Stimulated activated CD8-positive, alpha-beta memory T cell treated with anti-CD3 and anti-CD28 coated beads, Interleukin-7, amount 100 ng/mL, for 4 hours (primary cell): ENCODE measurements at regions not wholly inside any gene's neighbourhood (a gene's known extent, or its start where the extent isn't known, plus 50 kb on each side); places are given as distances from the start of the nearest gene placed in this dataset.

Experiments
- DNase-seq, 2 donors: peaks; one replicate each; pipeline ENCODE4 v3.0.0-alpha.2; 2020; ENCODE audit warnings: low read depth in 2 of 2

DNA sequence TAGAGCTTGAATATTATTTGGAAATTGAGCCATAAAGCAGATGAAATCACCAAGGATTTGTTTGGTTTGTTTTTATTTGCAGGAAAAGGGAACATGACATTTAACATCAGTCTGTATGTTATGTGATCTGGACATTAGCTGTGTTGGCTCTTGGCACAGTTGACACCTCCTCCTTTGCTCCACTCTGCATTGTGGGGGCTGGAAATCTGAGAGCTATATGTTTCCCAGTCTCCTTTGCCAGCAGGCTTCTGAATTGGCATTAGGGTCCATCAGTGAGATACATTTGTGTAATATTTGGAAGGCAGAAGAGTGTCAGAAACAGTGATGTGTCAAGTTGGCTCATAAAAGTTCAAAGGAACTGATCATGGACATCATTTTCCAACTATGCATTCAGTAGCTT lies 322.1 kb upstream of the ATP2B1 start:
- no peak for DNase-seq

GRCh38 chr12:90029317-90029716 lies 320.7 kb upstream of the ATP2B1 start:
- no peak for DNase-seq

GRCh38 chr12:90028635-90029051 lies 320.0 kb upstream of the ATP2B1 start:
- no peak for DNase-seq

- no peak for DNase-seq
Measured at GRCh38 chr12:90027889-90028634, 319.4 kb upstream of the ATP2B1 start.

- DNase-seq, result no peak
Measured at GRCh38 chr12:90027041-90027440, 318.4 kb upstream of the ATP2B1 start.

GRCh38 chr12:90026516-90026915 lies 317.9 kb upstream of the ATP2B1 start:
- no peak for DNase-seq

GRCh38 chr12:90024262-90024661 lies 315.6 kb upstream of the ATP2B1 start:
- no peak for DNase-seq

- no peak for DNase-seq
Measured at GRCh38 chr12:90023207-90023900, 314.7 kb upstream of the ATP2B1 start.

DNA sequence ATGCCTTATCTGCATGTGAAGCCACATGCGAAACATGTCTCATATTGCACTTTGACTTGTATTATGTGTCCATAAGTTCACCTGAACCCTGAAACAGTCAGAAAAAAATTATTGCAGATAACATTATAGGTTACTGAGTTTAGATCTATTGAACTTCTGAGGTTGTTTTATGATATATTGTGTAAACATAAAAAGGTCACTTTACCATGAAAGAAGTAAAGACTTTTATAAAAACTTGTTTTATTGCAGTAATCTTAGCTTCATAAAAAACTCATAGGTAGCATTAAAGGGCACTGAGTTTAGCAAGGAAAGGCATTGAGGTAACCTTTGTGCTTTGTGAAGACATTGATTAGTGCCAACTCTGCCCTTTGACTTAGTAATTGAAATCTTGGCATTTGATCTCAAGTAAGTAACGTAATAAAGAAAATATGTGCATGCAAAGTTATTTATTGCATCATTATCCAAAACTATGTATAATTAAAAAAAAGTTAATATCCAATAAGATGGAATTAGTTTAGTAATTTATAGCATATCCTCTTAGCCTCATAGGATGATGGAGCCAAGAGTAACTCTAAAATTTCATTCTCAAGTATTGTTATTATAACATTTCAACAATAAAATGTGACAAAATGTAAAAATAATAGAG lies 313.3 kb upstream of the ATP2B1 start:
- DNase-seq, result no peak

GRCh38 chr12:90020881-90021280 lies 312.2 kb upstream of the ATP2B1 start:
- no peak for DNase-seq

GRCh38 chr12:90020436-90020835 lies 311.8 kb upstream of the ATP2B1 start:
- no peak for DNase-seq

DNA sequence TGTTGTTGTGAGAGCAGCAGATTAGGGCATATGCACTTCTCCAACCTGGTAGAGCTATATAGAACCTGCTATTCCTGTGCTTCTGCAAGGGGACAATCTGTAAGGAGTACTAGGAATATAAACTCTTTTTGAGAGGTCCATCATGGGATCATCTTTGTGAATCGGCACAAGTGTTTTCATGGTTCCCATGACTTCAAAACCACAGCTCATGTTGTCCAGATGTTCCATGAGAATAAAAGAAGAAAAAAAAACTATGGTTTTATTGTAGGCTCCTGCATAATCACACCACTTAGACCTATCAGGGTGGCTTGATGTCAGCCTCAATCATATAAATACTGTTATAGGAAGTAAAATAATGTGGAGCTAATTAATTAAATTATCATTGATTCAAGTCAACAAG lies 311.4 kb upstream of the ATP2B1 start:
- DNase-seq, result no peak

- DNase-seq, result no peak
Measured at GRCh38 chr12:90017316-90017715, 308.7 kb upstream of the ATP2B1 start.

DNA sequence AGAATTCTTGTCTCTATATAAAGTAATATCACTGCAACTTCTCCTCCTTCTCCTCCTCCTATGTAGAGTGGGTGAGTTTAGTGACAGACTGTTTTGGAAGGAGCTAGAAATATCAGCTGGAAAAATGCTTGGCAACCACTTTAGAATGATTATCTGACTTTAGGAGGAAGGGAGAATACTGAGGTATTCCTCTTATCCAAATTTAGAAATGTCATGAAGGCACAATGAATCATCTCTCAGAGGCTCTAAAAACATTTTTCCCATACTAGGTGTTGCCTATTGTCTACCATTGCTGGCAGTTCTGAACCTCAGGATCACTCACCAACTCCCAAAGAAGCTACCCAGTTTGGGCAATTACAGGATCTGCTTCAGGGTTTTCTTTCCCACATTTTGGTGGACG lies 306.6 kb upstream of the ATP2B1 start:
- DNase-seq, result no peak

- DNase-seq, result no peak
Measured at GRCh38 chr12:90013409-90013808, 304.8 kb upstream of the ATP2B1 start.

GRCh38 chr12:90010089-90010488 lies 301.5 kb upstream of the ATP2B1 start:
- no peak for DNase-seq

GRCh38 chr12:90008277-90008676 lies 299.6 kb upstream of the ATP2B1 start:
- no peak for DNase-seq

DNA sequence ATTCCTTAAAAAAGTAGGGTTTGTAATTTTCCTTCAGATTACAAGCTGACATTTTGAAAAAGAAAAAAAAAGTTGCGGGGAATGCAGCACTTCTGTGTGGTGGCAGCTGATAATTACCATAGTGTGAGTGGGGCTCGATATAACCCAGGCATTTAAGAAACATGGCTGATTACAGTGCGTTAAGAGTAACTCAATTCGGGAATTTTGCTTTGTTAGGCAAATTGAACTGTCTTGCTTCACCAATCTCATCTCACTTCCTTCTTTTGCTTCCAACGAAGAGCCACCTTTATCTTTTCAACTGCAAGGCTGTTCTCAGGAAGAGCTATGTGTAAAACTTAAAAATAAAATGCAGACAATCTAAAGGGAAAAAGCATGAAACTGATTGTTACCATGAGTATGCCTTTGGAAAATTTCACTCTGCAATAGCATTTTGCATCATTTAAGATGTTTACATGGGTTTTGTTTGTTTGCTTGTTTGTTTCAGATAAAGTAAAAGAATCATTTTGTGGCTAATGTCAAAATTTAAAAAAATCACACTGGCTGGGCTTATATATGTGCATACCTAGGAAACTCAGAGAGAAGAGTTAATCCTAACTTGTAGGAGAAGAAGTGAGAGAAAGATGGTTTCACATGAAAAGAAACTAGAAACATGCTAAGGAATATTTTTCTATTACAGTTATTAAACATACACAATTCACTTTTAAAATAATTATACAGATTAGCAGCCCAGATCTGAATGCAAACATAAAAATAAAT lies 295.9 kb upstream of the ATP2B1 start:
- DNase-seq, result no peak

- DNase-seq, result no peak
Measured at GRCh38 chr12:90003688-90004087, 295.1 kb upstream of the ATP2B1 start.

DNA sequence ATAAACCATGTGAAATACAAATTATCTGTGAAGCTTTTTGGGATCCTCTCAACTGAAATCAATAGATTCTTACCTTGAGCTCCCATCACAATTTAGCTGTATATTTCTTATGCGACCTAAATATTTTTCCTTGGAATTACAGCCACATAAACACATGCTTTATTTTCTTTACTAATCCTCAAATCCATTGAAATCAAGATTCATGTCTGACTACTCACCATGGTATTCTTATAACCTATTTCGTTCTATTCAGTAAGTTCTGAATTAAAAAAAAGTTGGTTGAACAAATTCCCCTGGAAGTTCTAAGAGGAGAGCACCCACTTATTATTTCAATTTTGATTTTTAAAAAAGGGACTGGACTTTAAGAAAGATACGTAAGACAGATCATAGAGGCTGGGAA lies 292.1 kb upstream of the ATP2B1 start:
- no peak for DNase-seq

DNA sequence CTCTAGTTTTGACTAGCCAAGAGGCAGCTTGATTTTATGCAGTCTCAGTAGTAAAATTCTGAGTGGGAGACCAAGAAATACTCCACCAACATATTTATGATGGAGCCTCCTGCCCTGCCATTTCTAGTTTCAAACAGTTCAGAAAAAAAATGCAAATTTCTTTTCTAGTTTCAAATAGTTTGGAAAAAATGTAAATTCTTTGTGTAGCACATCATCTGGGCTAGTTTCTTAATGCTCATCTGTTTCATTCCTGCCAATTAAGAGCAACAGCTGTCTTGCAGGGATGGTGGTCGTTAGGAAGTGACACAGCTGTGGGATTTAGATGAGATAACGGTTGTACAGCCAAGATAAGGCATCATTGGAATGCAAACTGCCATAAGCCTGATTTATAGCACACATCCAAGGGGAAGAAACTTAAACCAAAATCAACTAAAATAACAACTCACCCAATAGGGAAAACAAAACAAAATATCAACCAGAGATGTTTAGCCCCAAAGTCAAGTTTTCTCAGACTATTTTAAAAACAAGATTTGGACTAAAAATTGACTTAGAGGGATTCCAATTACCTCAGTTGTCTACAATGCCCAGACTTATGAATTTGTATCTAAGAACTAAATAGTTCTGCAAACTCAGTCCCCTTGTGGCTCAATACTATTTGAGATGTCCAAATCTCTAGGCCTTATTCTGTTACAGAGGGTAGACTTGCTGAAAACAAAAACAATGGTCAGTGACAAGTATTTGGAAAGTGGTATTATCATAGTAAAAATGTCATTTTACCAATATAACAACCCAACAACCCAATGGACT lies 291.3 kb upstream of the ATP2B1 start:
- no peak for DNase-seq
